Thoracic aorta (tissue), 2 donors: ENCODE measurements at regions not wholly inside any gene's neighbourhood (a gene's known extent, or its start where the extent isn't known, plus 50 kb on each side); places are given as distances from the start of the nearest gene placed in this dataset.

ENCODE experiments used
- ATAC-seq: fragments of 150-250 bp; one replicate; pipeline ENCODE4 v1.8.0; 2017; ENCODE audit warnings: low read depth; ENCODE audit not compliant: insufficient number of reproducible peaks, low FRiP score
- DNase-seq: peaks from one replicate; pipeline ENCODE4 v3.0.0-alpha.2; 2020; ENCODE audit warnings: low spot score
- H3K27ac ChIP-seq, 2 donors: fragments of 200-600 bp; sonication (generic); 1 replicate in 1 of 2; 2 replicates in 1 of 2; pipeline ENCODE4 v1.5.1; 2016; ENCODE audit warnings: mild to moderate bottlenecking in 2 of 2, moderate library complexity in 2 of 2
- H3K27me3 ChIP-seq: fragments of 200-600 bp; sonication (generic); replicated peaks from 2 replicates; pipeline ENCODE4 v1.6.0; 2016; ENCODE audit warnings: mild to moderate bottlenecking; ENCODE audit not compliant: insufficient read depth
- H3K36me3 ChIP-seq: fragments of 200-600 bp; sonication (generic); one replicate; pipeline ENCODE4 v1.5.1; 2016
- H3K4me1 ChIP-seq, 2 donors: fragments of 200-600 bp; sonication (generic); 1 replicate in 1 of 2; 2 replicates in 1 of 2; pipeline versions ENCODE4 v1.5.1 to v1.6.0; 2016; ENCODE audit warnings: low read depth in 2 of 2, mild to moderate bottlenecking in 1 of 2; ENCODE audit not compliant: control insufficient read depth in 1 of 2
- H3K4me3 ChIP-seq: fragments of 200-600 bp; sonication (generic); 2 replicates; pipeline ENCODE4 v1.5.1; 2016; ENCODE audit warnings: mild to moderate bottlenecking
- H3K9me3 ChIP-seq: fragments of 200-600 bp; sonication (generic); 2 replicates; pipeline ENCODE4 v1.5.1; 2016
- TF ChIP-seq, protein P1 (sequence below): fragments of 200-600 bp; sonication (generic); IDR thresholded peaks from one replicate; pipeline ENCODE4 v1.5.1; 2019; ENCODE audit warnings: antibody characterized with exemption

DNA sequence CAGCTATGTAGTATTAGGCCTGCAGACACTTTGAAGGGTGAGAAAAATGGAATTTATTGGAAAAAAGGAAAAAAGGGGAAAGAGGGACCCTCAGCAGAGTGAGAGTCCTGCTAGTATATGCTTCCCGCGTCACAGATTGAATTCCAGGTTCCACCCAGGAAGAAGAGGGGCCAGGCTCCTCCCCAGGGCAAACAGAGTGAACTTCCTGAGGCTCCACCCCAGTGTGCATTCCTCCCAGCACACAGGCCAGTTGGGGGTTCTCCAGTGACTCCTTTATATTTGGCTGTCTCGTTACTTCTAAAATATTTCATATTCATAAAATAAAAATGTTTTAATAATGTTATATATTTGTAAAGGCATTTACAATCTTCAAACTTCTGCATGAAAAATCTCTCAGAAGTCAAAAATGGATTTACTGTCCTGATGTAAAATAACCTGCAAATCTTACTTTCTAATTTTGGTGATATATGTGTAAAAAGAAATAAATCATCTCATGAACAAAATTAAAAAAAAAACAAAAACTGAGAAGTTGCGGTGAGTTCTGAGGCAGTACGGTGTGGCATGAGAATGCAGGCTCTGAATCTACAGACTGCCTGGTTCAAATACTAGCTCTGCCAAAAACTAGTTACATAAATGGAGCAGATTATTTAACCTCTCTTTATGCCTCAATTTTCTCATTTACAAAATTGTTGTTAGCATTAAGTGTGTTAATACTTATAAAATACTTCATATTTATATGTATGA, 175.8 kb upstream of the P2RY1 start:
- Histone ChIP-seq H3K4me1 (no peaks in the 10 kb centered on the region), H3K27ac (no peak overlapping the region), H3K9me3 (no peaks in the 10 kb centered on the region), H3K27me3 (no peaks in the 10 kb centered on the region), H3K36me3 (no peaks in the 10 kb centered on the region), H3K4me3 (no peak overlapping the region)
- DNase-seq: no peak
- TF ChIP-seq, protein P1, sequence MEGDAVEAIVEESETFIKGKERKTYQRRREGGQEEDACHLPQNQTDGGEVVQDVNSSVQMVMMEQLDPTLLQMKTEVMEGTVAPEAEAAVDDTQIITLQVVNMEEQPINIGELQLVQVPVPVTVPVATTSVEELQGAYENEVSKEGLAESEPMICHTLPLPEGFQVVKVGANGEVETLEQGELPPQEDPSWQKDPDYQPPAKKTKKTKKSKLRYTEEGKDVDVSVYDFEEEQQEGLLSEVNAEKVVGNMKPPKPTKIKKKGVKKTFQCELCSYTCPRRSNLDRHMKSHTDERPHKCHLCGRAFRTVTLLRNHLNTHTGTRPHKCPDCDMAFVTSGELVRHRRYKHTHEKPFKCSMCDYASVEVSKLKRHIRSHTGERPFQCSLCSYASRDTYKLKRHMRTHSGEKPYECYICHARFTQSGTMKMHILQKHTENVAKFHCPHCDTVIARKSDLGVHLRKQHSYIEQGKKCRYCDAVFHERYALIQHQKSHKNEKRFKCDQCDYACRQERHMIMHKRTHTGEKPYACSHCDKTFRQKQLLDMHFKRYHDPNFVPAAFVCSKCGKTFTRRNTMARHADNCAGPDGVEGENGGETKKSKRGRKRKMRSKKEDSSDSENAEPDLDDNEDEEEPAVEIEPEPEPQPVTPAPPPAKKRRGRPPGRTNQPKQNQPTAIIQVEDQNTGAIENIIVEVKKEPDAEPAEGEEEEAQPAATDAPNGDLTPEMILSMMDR: no peak
- ATAC-seq: no peak

- Histone ChIP-seq H3K27me3 (no peaks in the 10 kb centered on the region), H3K4me3 (no peak overlapping the region), H3K36me3 (no peaks in the 10 kb centered on the region), H3K4me1 (no peaks in the 10 kb centered on the region), H3K27ac (no peak overlapping the region), H3K9me3 (no peaks in the 10 kb centered on the region)
- TF ChIP-seq, protein P1: peak; percentile 11
- no peak for ATAC-seq
- DNase-seq: no peak
These were observed 172.8 kb upstream of the P2RY1 start for GRCh38 chr3:152662157-152662556.

GRCh38 chr3:152664766-152665165, 170.2 kb upstream of the P2RY1 start:
- H3K36me3 ChIP-seq: no peaks in the 10 kb centered on the region
- no peaks in the 10 kb centered on the region for H3K4me1 ChIP-seq
- no peak overlapping the region for H3K27ac ChIP-seq
- ATAC-seq (no peak), DNase-seq (no peak)
- TF ChIP-seq, protein P1: no peak
- H3K9me3 ChIP-seq: no peaks in the 10 kb centered on the region
- H3K4me3 ChIP-seq: no peak overlapping the region
- no peaks in the 10 kb centered on the region for H3K27me3 ChIP-seq

- DNase-seq (no peak), ATAC-seq (no peak)
- Histone ChIP-seq H3K36me3 (no peaks in the 10 kb centered on the region), H3K27ac (no peak overlapping the region), H3K9me3 (no peaks in the 10 kb centered on the region), H3K4me3 (no peak overlapping the region), H3K27me3 (no peaks in the 10 kb centered on the region), H3K4me1 (peaks cover 0 to 3% of the 10 kb centered on the region in 2 donors)
- TF ChIP-seq, protein P1: no peak
These were observed 167.7 kb upstream of the P2RY1 start for GRCh38 chr3:152667267-152667666.

- Histone ChIP-seq H3K9me3 (no peaks in the 10 kb centered on the region), H3K27me3 (no peaks in the 10 kb centered on the region), H3K27ac (no peak overlapping the region), H3K4me3 (no peak overlapping the region), H3K36me3 (no peaks in the 10 kb centered on the region), H3K4me1 (peaks cover 0 to 3% of the 10 kb centered on the region in 2 donors)
- TF ChIP-seq, protein P1: no peak
- DNase-seq (no peak), ATAC-seq (no peak)
These were observed 165.4 kb upstream of the P2RY1 start for GRCh38 chr3:152669560-152669959.
